22Rv1 (cell line): ENCODE measurements at regions not wholly inside any gene's neighbourhood (a gene's known extent, or its start where the extent isn't known, plus 50 kb on each side); places are given as distances from the start of the nearest gene placed in this dataset.

Experiments
- CTCF ChIP-seq: fragments of 450-650 bp; IDR thresholded peaks from 2 replicates; pipeline ENCODE4 v1.5.1; 2017; ENCODE audit warnings: mild to moderate bottlenecking
- ZFX ChIP-seq: fragments of 450-650 bp; IDR thresholded peaks from 2 replicates; pipeline ENCODE4 v1.6.1; 2017; ENCODE audit warnings: antibody characterized with exemption, borderline replicate concordance

- TF ChIP-seq CTCF (no peak), ZFX (no peak)
Observed at GRCh38 chr20:6473197-6473596, 294.3 kb upstream of the BMP2 start.
